ENCODE measurements at regions not wholly inside any gene's neighbourhood (a gene's known extent, or its start where the extent isn't known, plus 50 kb on each side); places are given as distances from the start of the nearest gene placed in this dataset.
"Not testable (repeated sequence)": the region's sequence is repeated elsewhere in the genome, so short reads cannot be mapped to it uniquely, and the experiment has no call there.

DNA sequence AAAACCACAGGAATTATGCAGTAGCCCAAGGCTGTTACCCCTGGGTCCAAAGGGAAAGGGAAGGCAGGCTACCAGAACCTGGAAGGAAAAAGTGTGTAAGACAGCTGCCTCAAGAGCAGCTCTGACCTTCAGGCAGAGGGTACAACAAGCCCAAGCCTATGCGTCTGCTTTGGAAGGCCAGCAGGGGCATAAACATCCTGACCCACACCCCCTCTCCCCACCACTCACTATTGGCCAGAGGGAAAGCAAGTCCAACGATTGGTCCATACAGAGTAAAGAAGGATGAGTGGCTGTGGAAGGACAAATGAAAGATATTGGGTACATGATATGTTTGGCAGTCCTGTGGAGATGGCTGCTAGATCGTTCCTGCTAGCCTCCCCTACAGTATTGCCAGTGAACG lies 227.6 kb upstream of the HNRNPA3 start:
- H2AFZ ChIP-seq (ENCODE audit: low read depth, low read length) = no peak overlapping the region
- no peaks in the 10 kb centered on the region for H3K9me3 ChIP-seq (ENCODE audit: low read length)
- no peaks in the 10 kb centered on the region for H3K4me1 ChIP-seq (ENCODE audit: insufficient read depth, low read length)
- H3K4me3 ChIP-seq (ENCODE audit: low read length) = no peak overlapping the region
- H3K36me3 ChIP-seq (ENCODE audit: insufficient read depth, low read length) = no peaks in the 10 kb centered on the region
- H3K27me3 ChIP-seq (ENCODE audit: insufficient read depth, low read length) = no peaks in the 10 kb centered on the region

DNA sequence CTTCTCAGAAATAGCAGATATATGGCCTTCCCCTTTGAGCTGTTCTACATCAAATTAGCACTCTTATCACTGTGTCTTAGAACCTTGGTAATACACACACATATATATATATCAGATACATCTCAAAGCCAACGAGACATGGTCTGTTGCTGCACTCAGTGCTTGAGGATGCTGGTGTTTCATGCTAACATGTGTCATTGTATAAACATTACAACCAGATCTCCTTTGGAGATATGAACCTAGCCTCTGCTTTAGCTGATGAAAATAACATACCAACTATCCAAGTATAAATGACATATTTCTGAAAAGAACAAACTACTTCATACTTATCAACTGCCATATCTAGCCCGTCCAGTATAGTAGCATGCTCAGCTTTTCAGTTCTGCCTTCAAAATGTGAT lies 226.7 kb upstream of the HNRNPA3 start:
- no peaks in the 10 kb centered on the region for H3K27me3 ChIP-seq (ENCODE audit: insufficient read depth, low read length)
- no peak overlapping the region for H3K4me3 ChIP-seq (ENCODE audit: low read length)
- H3K4me1 ChIP-seq (ENCODE audit: insufficient read depth, low read length) = no peaks in the 10 kb centered on the region
- no peaks in the 10 kb centered on the region for H3K36me3 ChIP-seq (ENCODE audit: insufficient read depth, low read length)
- no peaks in the 10 kb centered on the region for H3K9me3 ChIP-seq (ENCODE audit: low read length)
- no peak overlapping the region for H2AFZ ChIP-seq (ENCODE audit: low read depth, low read length)

DNA sequence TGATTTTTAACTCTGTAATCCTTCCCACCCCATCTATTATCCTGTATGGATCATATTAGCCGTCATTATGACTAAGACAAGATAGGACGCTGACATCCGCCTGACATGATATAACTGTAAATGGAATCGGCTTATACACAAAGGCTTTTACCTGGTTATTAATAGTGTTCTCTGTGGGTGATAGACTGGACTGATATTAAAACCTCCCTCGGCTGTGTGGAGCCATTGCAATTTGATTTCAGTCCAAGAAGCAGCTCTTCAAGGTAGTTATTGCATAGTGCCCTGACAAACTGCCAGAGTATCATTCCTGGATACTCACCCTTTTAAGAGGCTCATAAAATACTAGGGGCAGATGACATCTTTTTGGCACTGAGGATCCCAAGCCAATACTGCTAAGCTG lies 226.1 kb upstream of the HNRNPA3 start:
- no peaks in the 10 kb centered on the region for H3K9me3 ChIP-seq (ENCODE audit: low read length)
- no peaks in the 10 kb centered on the region for H3K27me3 ChIP-seq (ENCODE audit: insufficient read depth, low read length)
- H2AFZ ChIP-seq (ENCODE audit: low read depth, low read length) = no peak overlapping the region
- no peak overlapping the region for H3K4me3 ChIP-seq (ENCODE audit: low read length)
- H3K4me1 ChIP-seq (ENCODE audit: insufficient read depth, low read length) = no peaks in the 10 kb centered on the region
- no peaks in the 10 kb centered on the region for H3K36me3 ChIP-seq (ENCODE audit: insufficient read depth, low read length)

DNA sequence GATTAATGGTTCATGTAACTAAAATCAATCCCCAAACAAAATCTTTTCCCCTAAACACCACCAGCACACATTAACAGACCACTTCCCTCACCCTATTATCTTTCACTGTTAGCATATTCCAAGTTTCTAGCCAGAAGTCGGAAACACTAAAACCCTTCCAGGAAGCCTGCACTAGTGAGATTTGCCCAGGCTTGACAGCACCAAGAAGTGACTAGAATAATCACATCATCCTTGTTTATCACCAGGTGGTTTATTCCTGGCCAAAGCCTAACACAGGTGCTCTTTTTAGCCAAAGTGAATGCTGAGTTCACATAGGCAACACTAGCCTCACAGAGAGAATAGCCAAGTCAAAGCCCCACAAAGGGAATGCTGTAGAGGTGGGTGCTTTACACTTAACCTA lies 221.2 kb upstream of the HNRNPA3 start:
- Histone ChIP-seq H3K36me3 (ENCODE audit: insufficient read depth, low read length) (no peaks in the 10 kb centered on the region), H3K27me3 (ENCODE audit: insufficient read depth, low read length) (no peaks in the 10 kb centered on the region), H3K4me3 (ENCODE audit: low read length) (no peak overlapping the region), H3K4me1 (ENCODE audit: insufficient read depth, low read length) (no peaks in the 10 kb centered on the region), H2AFZ (ENCODE audit: low read depth, low read length) (no peak overlapping the region), H3K9me3 (ENCODE audit: low read length) (no peaks in the 10 kb centered on the region)

DNA sequence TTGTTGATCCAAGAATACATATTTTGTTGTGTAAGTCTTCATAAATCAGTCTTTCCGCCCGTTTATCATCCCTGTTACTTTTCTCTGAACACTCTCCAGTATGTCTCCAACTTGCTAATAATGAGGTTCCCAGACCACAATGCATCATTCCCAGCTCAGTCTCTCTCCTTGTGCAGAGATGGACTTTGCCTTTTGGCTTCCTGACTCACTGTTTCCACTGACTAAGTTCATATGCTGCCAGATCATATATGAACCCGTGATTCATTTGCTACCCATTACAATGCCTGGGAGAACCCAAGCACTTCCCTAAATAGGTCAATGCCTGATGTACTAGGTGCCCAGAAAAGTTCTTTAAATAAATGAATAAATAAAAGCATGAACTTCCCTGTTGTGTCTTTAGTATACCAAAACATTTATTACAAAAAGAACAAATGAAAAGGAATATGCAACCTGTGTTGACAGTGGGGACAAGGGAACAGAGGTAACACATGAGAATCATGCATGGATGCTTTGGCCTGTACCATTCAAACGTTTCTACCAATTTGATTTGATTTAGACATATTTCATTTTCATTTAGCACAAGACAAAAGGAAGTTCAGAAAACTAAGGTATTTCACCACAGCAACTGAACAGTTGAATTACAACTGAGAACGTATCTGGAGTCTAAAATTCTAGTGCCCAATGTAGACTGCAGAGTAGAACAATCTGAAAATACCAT lies 215.4 kb upstream of the HNRNPA3 start:
- no peaks in the 10 kb centered on the region for H3K27me3 ChIP-seq (ENCODE audit: insufficient read depth, low read length)
- no peak overlapping the region for H3K4me3 ChIP-seq (ENCODE audit: low read length)
- no peaks in the 10 kb centered on the region for H3K36me3 ChIP-seq (ENCODE audit: insufficient read depth, low read length)
- H3K9me3 ChIP-seq (ENCODE audit: low read length) = no peaks in the 10 kb centered on the region
- no peak overlapping the region for H2AFZ ChIP-seq (ENCODE audit: low read depth, low read length)
- no peaks in the 10 kb centered on the region for H3K4me1 ChIP-seq (ENCODE audit: insufficient read depth, low read length)

DNA sequence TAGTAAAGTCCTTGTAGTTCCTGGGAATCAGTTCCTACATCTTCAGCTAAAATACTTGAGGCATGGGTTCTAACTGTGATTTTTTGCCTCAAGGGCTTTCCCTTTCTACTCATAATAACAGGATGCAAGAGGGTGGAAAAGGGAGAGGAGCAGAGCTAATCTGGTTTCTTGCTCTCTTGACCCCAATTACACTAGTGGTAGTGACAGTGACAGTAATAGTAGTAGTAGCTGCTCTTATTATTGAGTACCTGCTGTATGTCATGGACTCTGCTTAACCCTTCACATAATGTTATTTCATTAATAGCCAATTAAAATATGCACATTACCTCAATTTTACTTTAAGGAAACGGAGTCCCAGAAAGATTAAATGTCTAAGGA lies 214.8 kb upstream of the HNRNPA3 start:
- Histone ChIP-seq H3K4me3 (ENCODE audit: low read length) (no peak overlapping the region), H3K9me3 (ENCODE audit: low read length) (no peaks in the 10 kb centered on the region)

DNA sequence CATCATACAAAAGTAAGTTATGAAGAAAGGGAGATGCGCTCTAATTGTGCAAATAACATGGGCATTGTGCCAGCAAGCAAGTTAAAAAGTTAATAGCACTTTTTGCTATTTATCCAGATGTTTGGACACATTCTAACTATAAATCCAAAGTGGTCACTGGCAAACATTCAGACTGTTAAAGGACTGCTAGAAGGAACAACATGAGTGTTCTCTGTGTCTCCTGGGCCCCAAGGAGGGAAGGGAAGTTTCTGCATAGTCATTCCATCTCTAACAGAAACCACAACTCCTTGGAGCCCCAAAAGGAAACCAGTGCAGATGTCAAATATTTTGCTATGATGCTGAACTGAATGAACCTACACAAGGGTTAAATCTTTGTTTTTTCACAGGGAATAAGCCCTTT lies 213.3 kb upstream of the HNRNPA3 start:
- Histone ChIP-seq H3K9me3 (ENCODE audit: low read length) (no peaks in the 10 kb centered on the region), H3K4me1 (ENCODE audit: insufficient read depth, low read length) (no peaks in the 10 kb centered on the region), H3K36me3 (ENCODE audit: insufficient read depth, low read length) (no peaks in the 10 kb centered on the region), H3K27me3 (ENCODE audit: insufficient read depth, low read length) (no peaks in the 10 kb centered on the region), H2AFZ (ENCODE audit: low read depth, low read length) (no peak overlapping the region), H3K4me3 (ENCODE audit: low read length) (no peak overlapping the region)

More for the DNA sequence above, 214.8 kb upstream of the HNRNPA3 start:
- no peaks in the 10 kb centered on the region for H3K27me3 ChIP-seq (ENCODE audit: insufficient read depth, low read length)
- no peaks in the 10 kb centered on the region for H3K4me1 ChIP-seq (ENCODE audit: insufficient read depth, low read length)
- H2AFZ ChIP-seq (ENCODE audit: low read depth, low read length) = no peak overlapping the region
- no peaks in the 10 kb centered on the region for H3K36me3 ChIP-seq (ENCODE audit: insufficient read depth, low read length)

DNA sequence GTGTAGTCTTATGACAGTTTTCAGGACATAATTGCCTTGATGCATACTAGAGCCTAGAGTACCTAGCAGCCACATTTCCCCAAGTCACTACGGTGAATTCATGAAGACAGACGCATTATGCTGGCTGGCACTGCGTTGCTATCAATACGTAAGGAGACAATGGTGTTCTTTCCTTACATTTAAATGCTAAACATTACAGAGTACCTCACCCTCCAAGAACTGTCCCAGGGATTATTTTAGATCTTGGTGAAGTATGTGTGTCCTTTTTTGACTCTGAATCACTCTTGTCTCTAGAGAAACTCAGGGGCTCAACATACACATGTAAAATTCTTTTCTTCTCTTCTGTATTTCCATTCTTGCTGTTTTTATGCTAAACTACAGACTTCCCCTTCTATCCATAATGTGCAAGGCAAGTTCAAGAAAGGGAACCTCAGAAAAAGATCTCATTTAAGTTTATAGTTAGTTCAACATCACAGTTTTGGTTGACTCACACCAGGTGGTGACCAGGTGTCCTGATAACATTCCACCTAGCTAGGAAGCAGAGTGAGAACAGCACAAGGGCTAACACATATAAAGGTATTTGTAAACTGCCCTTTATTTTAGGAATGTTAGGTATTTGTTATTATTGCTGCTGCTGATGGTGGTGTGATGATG lies 212.4 kb upstream of the HNRNPA3 start:
- Histone ChIP-seq H3K36me3 (ENCODE audit: insufficient read depth, low read length) (no peaks in the 10 kb centered on the region), H3K4me1 (ENCODE audit: insufficient read depth, low read length) (no peaks in the 10 kb centered on the region), H3K9me3 (ENCODE audit: low read length) (no peaks in the 10 kb centered on the region), H3K27me3 (ENCODE audit: insufficient read depth, low read length) (no peaks in the 10 kb centered on the region), H3K4me3 (ENCODE audit: low read length) (no peak overlapping the region), H2AFZ (ENCODE audit: low read depth, low read length) (no peak overlapping the region)

DNA sequence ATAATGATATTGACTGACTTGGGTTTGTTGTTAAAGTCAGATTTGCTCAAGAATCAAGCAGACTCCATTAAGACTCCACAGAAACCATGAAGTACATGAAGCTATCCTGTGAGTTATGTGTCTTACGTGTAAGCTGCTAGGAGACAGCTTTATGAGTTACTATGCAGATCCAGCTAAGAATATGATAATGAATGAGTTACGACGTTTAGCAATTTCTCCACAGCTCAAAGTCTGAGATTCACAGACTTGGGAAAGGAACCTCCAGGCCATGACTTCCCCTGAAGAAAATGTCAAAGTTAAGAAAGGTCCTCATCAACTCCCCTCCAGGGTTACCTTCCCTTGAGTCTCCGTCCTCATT lies 211.9 kb upstream of the HNRNPA3 start:
- Histone ChIP-seq H3K4me3 (ENCODE audit: low read length) (no peak overlapping the region), H2AFZ (ENCODE audit: low read depth, low read length) (no peak overlapping the region), H3K36me3 (ENCODE audit: insufficient read depth, low read length) (no peaks in the 10 kb centered on the region)

DNA sequence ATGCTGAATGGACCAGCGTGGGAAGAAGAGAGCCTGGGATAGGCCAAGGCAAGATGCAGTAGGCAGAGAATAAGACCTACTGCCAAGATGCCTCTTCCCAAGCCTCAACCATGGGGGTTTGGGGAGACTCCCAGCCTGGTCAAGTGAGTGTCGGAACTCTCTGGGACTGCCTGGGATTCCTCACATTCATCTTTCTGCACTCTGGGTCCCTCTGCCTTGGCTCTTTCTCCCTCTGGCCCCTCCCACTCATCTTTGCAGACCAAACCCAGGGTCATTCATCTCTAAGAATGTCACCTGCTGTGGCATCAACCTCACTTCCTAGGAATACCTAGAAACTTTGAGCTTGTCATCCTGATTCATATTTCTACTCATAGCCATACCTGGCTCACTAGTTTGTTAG lies 211.3 kb upstream of the HNRNPA3 start:
- H3K36me3 ChIP-seq (ENCODE audit: insufficient read depth, low read length) = no peaks in the 10 kb centered on the region
- H3K4me1 ChIP-seq (ENCODE audit: insufficient read depth, low read length) = no peaks in the 10 kb centered on the region
- H3K4me3 ChIP-seq (ENCODE audit: low read length) = no peak overlapping the region
- H3K27me3 ChIP-seq (ENCODE audit: insufficient read depth, low read length) = no peaks in the 10 kb centered on the region
- no peaks in the 10 kb centered on the region for H3K9me3 ChIP-seq (ENCODE audit: low read length)
- H2AFZ ChIP-seq (ENCODE audit: low read depth, low read length) = no peak overlapping the region

More for the DNA sequence above, 211.9 kb upstream of the HNRNPA3 start:
- Histone ChIP-seq H3K4me1 (ENCODE audit: insufficient read depth, low read length) (no peaks in the 10 kb centered on the region), H3K9me3 (ENCODE audit: low read length) (no peaks in the 10 kb centered on the region), H3K27me3 (ENCODE audit: insufficient read depth, low read length) (no peaks in the 10 kb centered on the region)

DNA sequence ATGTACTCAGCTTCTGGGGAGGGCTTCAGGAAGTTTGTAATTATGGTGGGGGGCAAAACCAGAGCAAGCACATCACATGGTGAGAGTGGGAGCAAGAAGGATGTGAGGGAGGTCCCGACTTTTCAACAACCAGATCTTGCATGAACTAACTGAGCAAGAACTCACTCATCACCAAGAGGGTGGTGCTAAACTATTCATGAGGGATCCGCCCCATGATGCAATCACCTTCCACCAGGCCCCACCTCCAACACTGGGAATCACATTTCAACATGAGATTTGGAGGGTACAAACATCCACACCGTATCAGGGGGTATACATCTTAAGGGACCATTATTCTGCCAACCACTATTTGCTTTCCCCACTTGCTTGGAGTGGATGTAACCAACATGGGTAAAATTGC lies 209.6 kb upstream of the HNRNPA3 start:
- Histone ChIP-seq H2AFZ (ENCODE audit: low read depth, low read length) (no peak overlapping the region), H3K36me3 (ENCODE audit: insufficient read depth, low read length) (no peaks in the 10 kb centered on the region), H3K27me3 (ENCODE audit: insufficient read depth, low read length) (no peaks in the 10 kb centered on the region), H3K4me1 (ENCODE audit: insufficient read depth, low read length) (no peaks in the 10 kb centered on the region), H3K9me3 (ENCODE audit: low read length) (no peaks in the 10 kb centered on the region), H3K4me3 (ENCODE audit: low read length) (no peak overlapping the region)

DNA sequence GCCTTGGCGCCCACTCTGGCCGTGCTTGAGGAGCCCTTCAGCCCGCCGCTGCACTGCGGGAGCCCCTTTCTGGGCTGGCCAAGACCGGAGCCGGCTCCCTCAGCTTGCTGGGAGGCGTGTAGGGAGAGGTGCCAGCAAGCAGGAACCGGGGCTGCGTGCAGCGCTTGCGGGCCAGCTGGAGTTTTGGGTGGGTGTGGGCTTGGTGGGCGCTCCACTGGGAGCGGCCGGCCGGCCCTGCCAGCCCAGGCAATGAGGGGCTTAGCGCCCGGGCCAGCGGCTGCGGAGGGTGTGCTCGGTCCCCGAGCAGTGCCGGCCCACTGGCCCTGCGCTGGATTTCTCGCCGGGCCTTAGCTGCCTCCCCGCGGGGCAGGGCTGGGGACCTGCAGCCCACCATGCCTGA lies 204.9 kb upstream of the HNRNPA3 start:
- not testable (repeated sequence) for H3K4me1 ChIP-seq (ENCODE audit: insufficient read depth, low read length); H3K36me3 ChIP-seq (ENCODE audit: insufficient read depth, low read length); H3K4me3 ChIP-seq (ENCODE audit: low read length); H3K27me3 ChIP-seq (ENCODE audit: insufficient read depth, low read length); H2AFZ ChIP-seq (ENCODE audit: low read depth, low read length); H3K9me3 ChIP-seq (ENCODE audit: low read length)

DNA sequence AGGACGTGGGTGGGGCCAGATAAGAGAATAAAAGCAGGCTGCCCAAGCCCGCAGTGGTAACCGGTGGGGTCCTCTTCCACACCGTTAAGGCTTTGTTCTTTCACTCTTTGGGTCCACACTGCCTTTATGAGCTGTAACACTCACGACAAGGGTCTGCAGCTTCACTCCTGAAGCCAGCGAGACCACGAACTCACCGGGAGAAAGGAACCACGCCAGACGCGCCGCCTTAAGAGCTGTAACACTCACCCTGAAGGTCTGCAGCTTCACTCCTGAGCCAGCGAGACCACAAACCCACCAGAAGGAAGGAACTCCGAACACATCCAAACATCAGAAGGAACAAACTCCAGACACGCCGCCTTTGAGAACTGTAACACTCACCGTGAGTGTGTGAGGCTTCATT lies 203.9 kb upstream of the HNRNPA3 start:
- not testable (repeated sequence) for H3K4me3 ChIP-seq (ENCODE audit: low read length); H2AFZ ChIP-seq (ENCODE audit: low read depth, low read length); H3K36me3 ChIP-seq (ENCODE audit: insufficient read depth, low read length); H3K27me3 ChIP-seq (ENCODE audit: insufficient read depth, low read length); H3K4me1 ChIP-seq (ENCODE audit: insufficient read depth, low read length); H3K9me3 ChIP-seq (ENCODE audit: low read length)

DNA sequence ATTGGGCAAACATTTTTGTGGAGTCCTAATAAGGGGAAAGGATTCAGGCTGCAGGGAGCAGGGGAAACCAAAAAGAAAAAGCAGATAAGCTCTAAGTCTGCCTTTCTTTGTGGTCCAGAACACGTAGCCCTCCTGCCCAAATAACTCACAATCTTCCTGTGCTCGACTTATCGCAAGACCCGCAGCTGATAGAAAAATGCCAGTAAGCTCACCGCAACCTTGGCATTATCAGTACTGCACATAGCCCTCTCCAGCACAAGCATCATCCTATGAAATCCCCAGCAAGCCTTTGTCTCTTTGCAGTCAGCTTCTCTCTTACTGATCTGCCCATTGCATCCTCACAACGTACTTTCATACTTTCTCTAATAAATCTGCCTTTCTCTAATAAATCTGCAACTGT lies 202.4 kb upstream of the HNRNPA3 start:
- no peak overlapping the region for H3K4me3 ChIP-seq (ENCODE audit: low read length)
- H3K36me3 ChIP-seq (ENCODE audit: insufficient read depth, low read length) = no peaks in the 10 kb centered on the region
- H3K27me3 ChIP-seq (ENCODE audit: insufficient read depth, low read length) = no peaks in the 10 kb centered on the region
- H2AFZ ChIP-seq (ENCODE audit: low read depth, low read length) = no peak overlapping the region
- no peaks in the 10 kb centered on the region for H3K4me1 ChIP-seq (ENCODE audit: insufficient read depth, low read length)
- no peaks in the 10 kb centered on the region for H3K9me3 ChIP-seq (ENCODE audit: low read length)
